Neural progenitor cell (in vitro differentiated cells): ENCODE measurements at regions not wholly inside any gene's neighbourhood (a gene's known extent, or its start where the extent isn't known, plus 50 kb on each side); places are given as distances from the start of the nearest gene placed in this dataset.

ENCODE experiments used
- EZH2 ChIP-seq: fragments of 200-600 bp; sonication (generic); IDR thresholded peaks from 2 replicates; pipeline ENCODE4 v1.6.1; 2017; ENCODE audit warnings: antibody characterized with exemption, mild to moderate bottlenecking, moderate library complexity
- TF ChIP-seq, protein P1 (sequence below): fragments of 200-600 bp; sonication (generic); IDR thresholded peaks from 2 replicates; pipeline ENCODE4 v1.5.1; 2017; ENCODE audit warnings: antibody characterized with exemption, mild to moderate bottlenecking

DNA sequence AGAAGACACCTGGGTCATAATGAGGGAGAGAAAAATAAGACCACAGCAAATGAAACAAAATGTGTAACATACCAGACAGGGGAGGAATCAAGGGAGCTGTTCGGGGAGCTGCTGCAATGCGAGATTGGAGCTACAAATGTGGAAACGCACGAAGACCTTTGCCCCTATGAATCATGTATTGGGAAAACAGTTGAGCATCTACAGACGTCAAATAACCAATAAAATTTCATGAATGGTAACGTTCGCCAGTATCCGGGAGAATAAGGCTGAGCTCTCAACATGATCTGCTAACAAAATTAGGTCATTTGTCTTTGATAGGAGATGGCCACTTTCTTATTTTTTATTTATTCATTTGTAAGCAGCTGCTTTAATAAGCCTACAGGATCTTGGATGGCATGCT is 486.2 kb upstream of the RBFOX1 start:
- TF ChIP-seq EZH2: no peak
- TF ChIP-seq, protein P1, sequence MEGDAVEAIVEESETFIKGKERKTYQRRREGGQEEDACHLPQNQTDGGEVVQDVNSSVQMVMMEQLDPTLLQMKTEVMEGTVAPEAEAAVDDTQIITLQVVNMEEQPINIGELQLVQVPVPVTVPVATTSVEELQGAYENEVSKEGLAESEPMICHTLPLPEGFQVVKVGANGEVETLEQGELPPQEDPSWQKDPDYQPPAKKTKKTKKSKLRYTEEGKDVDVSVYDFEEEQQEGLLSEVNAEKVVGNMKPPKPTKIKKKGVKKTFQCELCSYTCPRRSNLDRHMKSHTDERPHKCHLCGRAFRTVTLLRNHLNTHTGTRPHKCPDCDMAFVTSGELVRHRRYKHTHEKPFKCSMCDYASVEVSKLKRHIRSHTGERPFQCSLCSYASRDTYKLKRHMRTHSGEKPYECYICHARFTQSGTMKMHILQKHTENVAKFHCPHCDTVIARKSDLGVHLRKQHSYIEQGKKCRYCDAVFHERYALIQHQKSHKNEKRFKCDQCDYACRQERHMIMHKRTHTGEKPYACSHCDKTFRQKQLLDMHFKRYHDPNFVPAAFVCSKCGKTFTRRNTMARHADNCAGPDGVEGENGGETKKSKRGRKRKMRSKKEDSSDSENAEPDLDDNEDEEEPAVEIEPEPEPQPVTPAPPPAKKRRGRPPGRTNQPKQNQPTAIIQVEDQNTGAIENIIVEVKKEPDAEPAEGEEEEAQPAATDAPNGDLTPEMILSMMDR: no peak
